DMS114 treated with DMSO at 0.1 percent for 48 hours (cell line): ENCODE measurements at regions not wholly inside any gene's neighbourhood (a gene's known extent, or its start where the extent isn't known, plus 50 kb on each side); places are given as distances from the start of the nearest gene placed in this dataset.
"Not testable (repeated sequence)": the region's sequence is repeated elsewhere in the genome, so short reads cannot be mapped to it uniquely, and the experiment has no call there.

Source experiments
- DNase-seq: peaks from one replicate; lab custom pipeline; 2025; ENCODE audit not compliant: unreplicated experiment; lab: John Stamatoyannopoulos, UW

DNA sequence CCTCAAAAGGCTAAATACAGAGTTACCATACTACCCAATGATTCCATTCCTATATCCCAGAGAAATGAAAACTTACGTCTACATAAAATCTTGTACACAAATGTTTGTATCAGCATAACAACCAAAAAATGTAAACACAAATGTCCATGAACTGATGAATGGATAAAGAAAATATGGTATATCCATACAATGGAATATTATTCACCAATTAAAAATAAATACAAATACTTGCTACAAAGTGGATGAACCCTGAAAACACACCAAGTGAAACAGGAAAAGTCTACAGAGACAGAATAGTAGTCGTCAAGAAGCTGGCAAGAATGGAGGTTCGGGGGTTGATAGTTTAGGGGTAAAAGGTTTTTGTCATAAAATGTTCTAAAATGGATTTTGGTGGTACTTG is 54.0 kb upstream of the ANKRD28 start:
- DNase-seq, result no peak

GRCh38 chr3:15858547-15859506 is 61.0 kb upstream of the ANKRD28 start:
- DNase-seq, result peak; percentile 23

DNA sequence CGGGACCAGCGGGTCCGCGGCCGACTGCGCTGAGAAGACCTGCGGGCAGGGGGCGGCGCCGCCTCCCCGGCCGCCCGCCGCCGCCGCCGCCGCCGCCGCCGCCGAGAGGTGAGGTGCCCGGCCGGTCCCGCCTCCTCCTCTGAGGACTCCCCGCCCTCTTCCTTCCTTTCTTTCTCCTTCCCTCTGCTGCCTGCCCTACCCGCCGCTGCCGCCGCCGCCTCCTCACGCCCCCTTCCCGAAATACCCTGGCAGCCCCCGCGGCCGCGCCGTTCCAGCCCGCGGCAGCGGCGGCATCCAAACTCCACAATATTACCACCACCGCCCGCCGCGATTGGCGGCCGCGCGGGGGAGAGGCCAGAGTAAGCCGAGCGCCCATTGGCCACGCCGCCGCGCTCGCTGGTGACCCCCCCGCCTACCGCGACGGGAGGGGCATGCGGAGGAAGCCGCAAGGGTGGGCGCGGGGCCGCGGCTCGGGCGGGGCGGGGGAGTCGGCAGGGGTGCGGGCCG is 61.8 kb upstream of the ANKRD28 start:
- DNase-seq, result peak; percentile 82

DNA sequence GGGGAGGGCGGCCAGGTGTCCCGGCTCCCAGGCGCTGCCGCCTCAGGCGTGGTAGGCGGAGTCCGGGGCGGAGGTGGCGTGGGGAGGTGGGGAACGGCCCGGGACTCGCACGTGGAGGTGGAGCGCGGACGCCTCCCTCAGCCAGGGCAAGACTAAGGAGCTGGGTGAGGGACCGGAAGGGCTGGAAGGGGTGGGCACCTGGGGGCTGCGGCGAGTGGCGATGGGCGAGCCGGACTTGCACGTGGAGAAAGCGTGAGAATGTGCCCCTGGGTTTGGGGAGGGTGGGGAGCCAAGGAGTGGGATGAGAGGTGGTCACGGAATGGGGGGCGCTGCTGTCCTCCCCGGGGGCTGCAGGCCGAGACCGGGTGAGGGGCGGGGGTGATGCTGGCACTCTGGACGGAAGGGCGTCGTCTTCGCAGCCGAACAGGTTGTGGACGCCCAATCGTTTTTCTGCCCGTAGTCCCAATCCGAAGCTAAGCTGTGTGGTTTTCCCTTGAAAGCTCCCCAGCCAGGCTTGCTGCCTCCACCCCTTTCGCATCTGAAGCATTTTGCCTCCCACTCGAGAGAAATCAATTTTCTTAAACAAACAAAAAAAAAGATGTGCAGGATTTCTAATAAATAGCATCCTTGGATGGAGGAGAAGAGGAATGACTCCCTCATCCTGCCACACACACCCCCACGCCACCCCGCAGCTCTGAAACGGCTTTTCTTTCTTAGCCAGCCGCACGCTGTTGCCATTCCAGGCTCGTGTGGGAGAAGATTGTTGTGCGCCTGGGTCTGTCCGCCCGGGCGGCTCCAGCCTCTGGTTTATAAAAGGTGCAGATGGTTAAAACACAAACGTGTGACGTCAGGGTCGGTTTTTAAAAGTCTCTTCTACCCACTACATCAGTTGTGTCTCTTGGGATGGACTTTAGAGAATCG is 62.5 kb upstream of the ANKRD28 start:
- DNase-seq, result peak; percentile 75

GRCh38 chr3:15861163-15861562 is 63.4 kb upstream of the ANKRD28 start:
- no peak for DNase-seq

- no peak for DNase-seq
Measured at GRCh38 chr3:15872807-15873206, 75.0 kb upstream of the ANKRD28 start.

DNA sequence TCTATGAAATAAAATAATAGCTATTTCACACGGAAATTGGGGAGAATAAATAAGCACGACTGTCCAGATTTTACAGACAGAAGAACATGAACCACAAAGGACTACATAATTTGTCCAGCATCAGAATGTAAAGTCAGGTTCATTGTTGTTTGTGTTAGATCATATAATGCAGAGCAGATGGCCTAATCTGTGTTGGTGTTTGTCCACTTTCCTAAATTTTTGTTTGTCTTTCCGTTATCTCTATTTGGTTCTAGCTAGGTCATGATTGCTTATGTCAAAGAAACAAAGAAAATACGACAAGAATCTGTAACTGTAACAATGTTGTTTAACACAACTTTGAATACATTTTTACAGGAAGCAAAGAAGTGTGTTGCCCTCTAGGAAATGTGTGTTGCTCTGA is 75.6 kb upstream of the ANKRD28 start:
- no peak for DNase-seq

DNA sequence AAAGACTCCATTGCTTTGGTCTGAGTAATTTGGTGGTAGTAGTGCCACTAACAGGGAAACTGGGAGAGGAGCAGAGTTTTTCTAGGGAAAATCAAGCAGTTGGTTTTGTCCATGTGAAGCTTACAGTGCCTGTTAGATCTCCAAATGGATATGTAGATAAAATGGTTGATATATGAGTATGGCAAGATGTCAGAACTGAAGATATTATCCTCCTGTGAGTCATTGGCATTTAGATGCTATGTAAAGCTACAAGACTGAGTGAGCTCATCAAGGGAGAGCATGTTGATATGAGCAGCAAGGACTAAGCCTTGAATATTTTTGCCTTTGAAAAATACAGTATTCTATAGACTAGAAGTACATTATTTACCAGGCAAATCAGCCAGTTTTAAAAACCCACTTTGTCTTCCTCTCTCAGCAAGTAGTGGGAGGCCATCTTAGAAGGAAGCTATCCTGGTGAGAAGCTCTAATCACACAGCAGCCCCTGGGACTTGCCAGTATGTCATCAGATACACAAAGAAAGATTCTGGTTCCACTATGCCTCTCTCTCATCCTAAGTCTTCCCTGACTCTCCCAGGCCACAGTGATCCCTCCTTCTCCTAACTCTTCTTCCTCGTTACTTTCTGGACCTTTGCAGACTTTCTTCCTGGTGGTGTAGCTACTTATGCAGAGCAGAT is 77.4 kb upstream of the ANKRD28 start:
- DNase-seq, result no peak

DNA sequence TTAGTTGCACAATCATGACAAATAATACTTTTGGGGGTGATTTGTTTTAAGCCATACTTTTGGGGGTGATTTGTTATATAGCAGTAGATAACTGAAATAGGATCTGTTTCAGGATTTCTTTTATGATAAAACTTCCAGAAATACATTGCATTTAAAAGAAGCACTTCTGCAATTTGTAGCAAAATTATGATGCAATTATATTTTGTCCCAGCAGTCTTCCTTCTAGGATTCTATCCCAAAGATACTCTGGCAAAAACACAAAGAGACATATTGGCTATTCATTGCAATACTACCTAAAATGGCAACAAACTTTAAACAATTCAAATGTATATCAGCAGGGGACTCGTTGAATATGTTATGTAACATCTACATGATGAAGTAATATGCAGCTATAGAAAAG is 78.9 kb upstream of the ANKRD28 start:
- no peak for DNase-seq

DNA sequence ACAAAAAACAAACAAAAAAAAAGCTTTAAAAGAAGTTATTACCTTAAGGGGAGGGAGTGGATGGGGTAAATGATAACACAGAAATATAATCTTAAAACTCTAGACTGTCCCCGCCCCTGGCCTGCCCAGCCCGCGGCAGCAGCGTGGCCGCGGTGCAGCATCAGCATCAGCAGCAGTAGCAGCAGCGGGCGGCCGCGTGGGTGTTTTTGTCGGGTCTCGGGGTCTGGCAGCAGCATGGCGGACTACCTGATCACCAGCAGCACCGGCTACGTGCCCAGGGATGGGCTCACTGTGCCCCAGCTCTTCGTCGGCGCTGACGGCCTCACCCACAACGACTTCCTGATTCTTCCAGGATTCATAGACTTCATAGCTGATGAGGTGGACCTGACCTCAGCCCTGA is 80.0 kb upstream of the ANKRD28 start:
- DNase-seq, result no peak

DNA sequence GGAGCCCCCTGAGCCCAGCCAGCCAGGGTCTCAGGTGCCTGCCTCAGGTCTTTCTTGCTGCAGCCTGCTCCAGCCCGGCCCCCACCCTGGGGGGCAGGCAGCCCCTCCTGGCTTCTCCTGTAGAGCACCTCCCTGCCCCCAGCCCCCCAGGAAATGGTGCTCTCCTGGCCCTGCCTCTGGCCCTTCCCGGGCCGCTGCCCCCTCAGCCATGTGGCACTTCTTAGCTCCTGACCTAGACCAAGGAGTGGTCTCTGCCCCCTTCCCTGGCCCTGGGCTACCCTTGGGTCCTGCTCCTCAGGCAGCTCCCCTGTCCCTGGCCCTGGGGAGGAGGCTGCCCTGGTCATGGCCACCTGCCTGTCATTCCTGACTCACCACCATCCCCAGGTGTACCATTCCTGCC is 82.0 kb upstream of the ANKRD28 start:
- DNase-seq, result not testable (repeated sequence)

GRCh38 chr3:15882577-15882976 is 84.8 kb upstream of the ANKRD28 start:
- no peak for DNase-seq

DNA sequence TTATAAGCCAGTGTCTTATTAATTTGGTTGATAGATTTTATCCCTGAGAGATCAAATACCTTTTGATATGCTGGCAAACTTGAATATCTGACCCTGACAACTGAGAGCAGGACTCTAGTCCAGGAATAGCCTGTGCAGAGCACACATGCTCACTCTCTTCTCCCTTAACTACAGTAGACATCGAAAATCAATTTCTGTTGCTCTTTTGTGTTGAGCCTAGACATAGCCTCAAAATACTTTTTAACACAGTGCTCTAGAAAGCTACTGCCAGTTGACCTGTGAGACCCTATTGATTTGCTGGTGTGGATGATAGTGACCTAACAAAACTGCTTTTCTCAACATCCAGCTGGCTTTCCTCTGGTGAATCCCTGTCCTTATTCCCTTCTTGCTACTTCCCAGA is 86.4 kb upstream of the ANKRD28 start:
- no peak for DNase-seq

GRCh38 chr3:15886521-15886920 is 88.7 kb upstream of the ANKRD28 start:
- no peak for DNase-seq

- DNase-seq, result no peak
Measured at GRCh38 chr3:15887261-15887660, 89.5 kb upstream of the ANKRD28 start.

DNA sequence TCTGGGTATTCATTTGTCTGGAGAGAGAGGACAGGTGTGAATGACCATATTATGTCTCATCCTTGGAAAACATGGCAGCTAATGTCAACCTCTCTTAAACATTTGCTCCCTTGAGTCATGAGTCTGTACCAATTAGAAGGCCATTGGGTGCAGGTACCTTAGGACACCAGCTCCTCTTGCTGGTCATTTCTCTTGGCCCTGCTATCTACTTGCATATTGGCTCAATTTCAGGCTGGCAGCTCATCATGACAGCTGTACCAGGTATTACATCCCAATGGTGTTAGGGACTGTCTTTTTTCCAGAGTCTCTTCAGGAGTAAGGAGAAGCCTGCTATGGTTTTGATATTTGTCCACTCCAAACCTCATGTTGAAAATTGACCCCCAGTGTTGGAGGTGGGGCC is 92.2 kb upstream of the ANKRD28 start:
- DNase-seq, result no peak

GRCh38 chr3:15892311-15893227 is 94.8 kb upstream of the ANKRD28 start:
- DNase-seq, result no peak

GRCh38 chr3:15894382-15894781 is 96.6 kb upstream of the ANKRD28 start:
- DNase-seq, result no peak

DNA sequence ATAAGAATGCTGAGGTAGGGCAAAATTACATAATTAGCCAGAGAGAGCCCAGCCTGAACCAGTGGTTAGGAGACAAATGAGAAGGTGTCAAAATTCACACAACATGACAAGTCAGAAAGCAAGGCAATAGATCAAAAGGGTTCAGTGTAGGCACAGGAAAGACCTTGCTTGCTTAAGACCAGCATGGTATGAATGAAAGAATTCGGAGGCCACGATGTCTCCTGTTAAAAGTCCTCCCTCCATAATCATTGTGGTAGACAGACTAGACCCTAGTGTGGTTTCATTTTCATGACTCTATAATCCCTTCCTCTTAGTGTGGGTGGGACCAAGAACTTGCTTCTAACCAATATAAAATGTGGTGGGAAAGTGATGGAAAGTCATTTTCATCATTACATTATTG is 98.7 kb upstream of the ANKRD28 start:
- DNase-seq, result no peak

DNA sequence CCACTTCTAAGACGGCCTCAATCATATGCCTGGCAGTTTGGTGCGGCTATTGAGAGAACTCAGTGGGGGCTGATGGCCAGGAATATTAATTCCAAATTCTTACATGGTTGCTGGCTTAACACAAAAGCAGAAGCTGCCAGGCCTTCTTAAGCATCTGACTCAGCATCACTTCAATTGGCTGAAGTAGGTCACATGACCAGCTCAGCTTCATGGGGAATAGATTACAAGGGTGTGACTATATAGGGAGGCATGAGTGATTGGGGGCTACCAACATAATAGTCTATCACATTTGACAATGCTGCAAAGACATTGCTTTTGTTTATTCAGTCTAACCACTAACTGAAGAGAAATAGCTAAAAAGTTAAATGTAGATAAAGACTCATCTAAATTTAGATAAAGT is 101.6 kb upstream of the ANKRD28 start:
- DNase-seq, result no peak
